HG03064 (cell line): ENCODE measurements at regions not wholly inside any gene's neighbourhood (a gene's known extent, or its start where the extent isn't known, plus 50 kb on each side); places are given as distances from the start of the nearest gene placed in this dataset.

Experiments
- ATAC-seq: cut with Tn5 transposase; IDR thresholded peaks from one replicate; pipeline ENCODE4 v1.9.1; 2021; ENCODE audit warnings: low read depth; ENCODE audit not compliant: unreplicated experiment

GRCh38 chr11:15374418-15374817, 259.7 kb downstream of the INSC start:
- ATAC-seq, result no peak

- ATAC-seq, result no peak
Observed at GRCh38 chr11:15378941-15379340, 264.2 kb downstream of the INSC start.

GRCh38 chr11:15379483-15379882, 264.8 kb downstream of the INSC start:
- no peak for ATAC-seq

GRCh38 chr11:15390857-15391256, 276.1 kb downstream of the INSC start:
- no peak for ATAC-seq

GRCh38 chr11:15396778-15397177, 282.1 kb downstream of the INSC start:
- ATAC-seq, result no peak

- no peak for ATAC-seq
Observed at GRCh38 chr11:15406851-15407351, 292.2 kb downstream of the INSC start.

- ATAC-seq, result no peak
Observed at GRCh38 chr11:15412054-15412453, 297.3 kb downstream of the INSC start.

GRCh38 chr11:15418921-15419320, 304.2 kb downstream of the INSC start:
- no peak for ATAC-seq

GRCh38 chr11:15419696-15420095, 305.0 kb downstream of the INSC start:
- no peak for ATAC-seq

- no peak for ATAC-seq
Observed at GRCh38 chr11:15430381-15430780, 315.7 kb downstream of the INSC start.

- no peak for ATAC-seq
Observed at GRCh38 chr11:15434529-15434928, 319.8 kb downstream of the INSC start.

- ATAC-seq, result no peak
Observed at GRCh38 chr11:15446315-15446714, 331.6 kb downstream of the INSC start.

- ATAC-seq, result no peak
Observed at GRCh38 chr11:15446929-15447328, 332.2 kb downstream of the INSC start.

GRCh38 chr11:15451713-15452112, 337.0 kb downstream of the INSC start:
- ATAC-seq, result no peak

GRCh38 chr11:15453211-15453765, 338.6 kb downstream of the INSC start:
- ATAC-seq, result no peak

GRCh38 chr11:15468466-15468865, 353.7 kb downstream of the INSC start:
- no peak for ATAC-seq

GRCh38 chr11:15471048-15471894, 356.5 kb downstream of the INSC start:
- ATAC-seq, result no peak

- no peak for ATAC-seq
Observed at GRCh38 chr11:15471895-15472799, 357.4 kb downstream of the INSC start.

- no peak for ATAC-seq
Observed at GRCh38 chr11:15473954-15474837, 359.5 kb downstream of the INSC start.

- no peak for ATAC-seq
Observed at GRCh38 chr11:15476371-15476917, 361.7 kb downstream of the INSC start.
